ENCODE measurements at regions not wholly inside any gene's neighbourhood (a gene's known extent, or its start where the extent isn't known, plus 50 kb on each side); places are given as distances from the start of the nearest gene placed in this dataset.

DNA sequence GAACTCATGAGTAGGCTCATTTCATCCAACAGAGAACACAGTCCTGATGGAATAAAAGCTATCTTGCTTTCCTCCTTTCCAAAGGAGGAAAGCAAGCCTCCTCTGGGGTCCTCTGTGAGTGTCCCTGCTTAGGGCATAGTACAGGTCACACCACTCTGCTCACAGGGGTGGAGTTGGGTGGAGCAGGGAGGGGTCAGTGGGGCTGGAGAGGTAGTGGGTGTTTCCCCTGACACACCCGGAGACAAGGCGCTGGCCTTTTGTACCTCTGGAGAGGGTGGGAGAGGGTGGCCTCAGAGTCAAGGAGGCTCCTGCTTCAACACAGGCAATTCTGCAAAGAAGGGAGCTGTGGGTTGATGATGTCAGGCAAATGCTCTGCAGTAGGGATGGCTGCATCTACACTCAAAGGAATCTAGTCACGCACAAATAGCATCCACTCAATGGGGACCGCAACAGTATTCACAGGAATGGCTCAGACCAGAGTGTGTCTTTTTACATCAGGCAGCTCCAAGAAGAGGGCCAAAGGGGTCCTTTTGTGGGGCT is 58.6 kb upstream of the PLXNA2 start:
- H3K4me3 Mint-ChIP-seq = no peak overlapping the region
- no peaks in the 10 kb centered on the region for H3K27me3 Mint-ChIP-seq (ENCODE audit: insufficient read depth, low read depth, poor library complexity)
- no peak overlapping the region for H3K27ac Mint-ChIP-seq
- no peak overlapping the region for H3K4me3 ChIP-seq
- no peaks in the 10 kb centered on the region for H3K36me3 Mint-ChIP-seq (ENCODE audit: low read depth)
- H3K27ac ChIP-seq (ENCODE audit: low read depth) = no peak overlapping the region
- peaks cover 10% of the 10 kb centered on the region; the same call in 1 of the 2 replicates for H3K4me1 ChIP-seq (ENCODE audit: insufficient read depth)
- ATAC-seq (no peak), DNase-seq (ENCODE audit: low spot score) (no peak)
- H3K4me1 Mint-ChIP-seq = peaks cover 16% of the 10 kb centered on the region
- H3F3A ChIP-seq (replicated peaks; ENCODE audit: low read depth) = no peaks in the 10 kb centered on the region
- no peak overlapping the region for H2AFZ ChIP-seq
- H3K9me2 ChIP-seq (ENCODE audit: insufficient read depth) = no peaks in the 10 kb centered on the region
- H4K20me1 ChIP-seq (replicated peaks; ENCODE audit: insufficient read depth) = no peaks in the 10 kb centered on the region
- no peaks in the 10 kb centered on the region for H3K36me3 ChIP-seq (ENCODE audit: insufficient read depth)
- H3K9me3 Mint-ChIP-seq = no peaks in the 10 kb centered on the region
- H3K4me2 ChIP-seq = no peak overlapping the region
- TF ChIP-seq, protein P1, sequence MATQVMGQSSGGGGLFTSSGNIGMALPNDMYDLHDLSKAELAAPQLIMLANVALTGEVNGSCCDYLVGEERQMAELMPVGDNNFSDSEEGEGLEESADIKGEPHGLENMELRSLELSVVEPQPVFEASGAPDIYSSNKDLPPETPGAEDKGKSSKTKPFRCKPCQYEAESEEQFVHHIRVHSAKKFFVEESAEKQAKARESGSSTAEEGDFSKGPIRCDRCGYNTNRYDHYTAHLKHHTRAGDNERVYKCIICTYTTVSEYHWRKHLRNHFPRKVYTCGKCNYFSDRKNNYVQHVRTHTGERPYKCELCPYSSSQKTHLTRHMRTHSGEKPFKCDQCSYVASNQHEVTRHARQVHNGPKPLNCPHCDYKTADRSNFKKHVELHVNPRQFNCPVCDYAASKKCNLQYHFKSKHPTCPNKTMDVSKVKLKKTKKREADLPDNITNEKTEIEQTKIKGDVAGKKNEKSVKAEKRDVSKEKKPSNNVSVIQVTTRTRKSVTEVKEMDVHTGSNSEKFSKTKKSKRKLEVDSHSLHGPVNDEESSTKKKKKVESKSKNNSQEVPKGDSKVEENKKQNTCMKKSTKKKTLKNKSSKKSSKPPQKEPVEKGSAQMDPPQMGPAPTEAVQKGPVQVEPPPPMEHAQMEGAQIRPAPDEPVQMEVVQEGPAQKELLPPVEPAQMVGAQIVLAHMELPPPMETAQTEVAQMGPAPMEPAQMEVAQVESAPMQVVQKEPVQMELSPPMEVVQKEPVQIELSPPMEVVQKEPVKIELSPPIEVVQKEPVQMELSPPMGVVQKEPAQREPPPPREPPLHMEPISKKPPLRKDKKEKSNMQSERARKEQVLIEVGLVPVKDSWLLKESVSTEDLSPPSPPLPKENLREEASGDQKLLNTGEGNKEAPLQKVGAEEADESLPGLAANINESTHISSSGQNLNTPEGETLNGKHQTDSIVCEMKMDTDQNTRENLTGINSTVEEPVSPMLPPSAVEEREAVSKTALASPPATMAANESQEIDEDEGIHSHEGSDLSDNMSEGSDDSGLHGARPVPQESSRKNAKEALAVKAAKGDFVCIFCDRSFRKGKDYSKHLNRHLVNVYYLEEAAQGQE (IDR thresholded peaks at IDR 0.05; ENCODE audit: unreplicated experiment) = no peak
- no peak for TF ChIP-seq ZNF114 (CRISPR knock-in tag; IDR thresholded peaks at IDR 0.05)
- TF ChIP-seq STAT1 (IDR thresholded peaks at IDR 0.05; ENCODE audit: unreplicated experiment) = no peak
- TF ChIP-seq EZH2phosphoT487 (IDR thresholded peaks at IDR 0.05; ENCODE audit: unreplicated experiment) = no peak
- no peak for TF ChIP-seq JUNB (IDR thresholded peaks at IDR 0.05; ENCODE audit: unreplicated experiment)
- no peak for TF ChIP-seq NANOG (IDR thresholded peaks at IDR 0.05; ENCODE audit: borderline replicate concordance)
- TF ChIP-seq, protein P2, sequence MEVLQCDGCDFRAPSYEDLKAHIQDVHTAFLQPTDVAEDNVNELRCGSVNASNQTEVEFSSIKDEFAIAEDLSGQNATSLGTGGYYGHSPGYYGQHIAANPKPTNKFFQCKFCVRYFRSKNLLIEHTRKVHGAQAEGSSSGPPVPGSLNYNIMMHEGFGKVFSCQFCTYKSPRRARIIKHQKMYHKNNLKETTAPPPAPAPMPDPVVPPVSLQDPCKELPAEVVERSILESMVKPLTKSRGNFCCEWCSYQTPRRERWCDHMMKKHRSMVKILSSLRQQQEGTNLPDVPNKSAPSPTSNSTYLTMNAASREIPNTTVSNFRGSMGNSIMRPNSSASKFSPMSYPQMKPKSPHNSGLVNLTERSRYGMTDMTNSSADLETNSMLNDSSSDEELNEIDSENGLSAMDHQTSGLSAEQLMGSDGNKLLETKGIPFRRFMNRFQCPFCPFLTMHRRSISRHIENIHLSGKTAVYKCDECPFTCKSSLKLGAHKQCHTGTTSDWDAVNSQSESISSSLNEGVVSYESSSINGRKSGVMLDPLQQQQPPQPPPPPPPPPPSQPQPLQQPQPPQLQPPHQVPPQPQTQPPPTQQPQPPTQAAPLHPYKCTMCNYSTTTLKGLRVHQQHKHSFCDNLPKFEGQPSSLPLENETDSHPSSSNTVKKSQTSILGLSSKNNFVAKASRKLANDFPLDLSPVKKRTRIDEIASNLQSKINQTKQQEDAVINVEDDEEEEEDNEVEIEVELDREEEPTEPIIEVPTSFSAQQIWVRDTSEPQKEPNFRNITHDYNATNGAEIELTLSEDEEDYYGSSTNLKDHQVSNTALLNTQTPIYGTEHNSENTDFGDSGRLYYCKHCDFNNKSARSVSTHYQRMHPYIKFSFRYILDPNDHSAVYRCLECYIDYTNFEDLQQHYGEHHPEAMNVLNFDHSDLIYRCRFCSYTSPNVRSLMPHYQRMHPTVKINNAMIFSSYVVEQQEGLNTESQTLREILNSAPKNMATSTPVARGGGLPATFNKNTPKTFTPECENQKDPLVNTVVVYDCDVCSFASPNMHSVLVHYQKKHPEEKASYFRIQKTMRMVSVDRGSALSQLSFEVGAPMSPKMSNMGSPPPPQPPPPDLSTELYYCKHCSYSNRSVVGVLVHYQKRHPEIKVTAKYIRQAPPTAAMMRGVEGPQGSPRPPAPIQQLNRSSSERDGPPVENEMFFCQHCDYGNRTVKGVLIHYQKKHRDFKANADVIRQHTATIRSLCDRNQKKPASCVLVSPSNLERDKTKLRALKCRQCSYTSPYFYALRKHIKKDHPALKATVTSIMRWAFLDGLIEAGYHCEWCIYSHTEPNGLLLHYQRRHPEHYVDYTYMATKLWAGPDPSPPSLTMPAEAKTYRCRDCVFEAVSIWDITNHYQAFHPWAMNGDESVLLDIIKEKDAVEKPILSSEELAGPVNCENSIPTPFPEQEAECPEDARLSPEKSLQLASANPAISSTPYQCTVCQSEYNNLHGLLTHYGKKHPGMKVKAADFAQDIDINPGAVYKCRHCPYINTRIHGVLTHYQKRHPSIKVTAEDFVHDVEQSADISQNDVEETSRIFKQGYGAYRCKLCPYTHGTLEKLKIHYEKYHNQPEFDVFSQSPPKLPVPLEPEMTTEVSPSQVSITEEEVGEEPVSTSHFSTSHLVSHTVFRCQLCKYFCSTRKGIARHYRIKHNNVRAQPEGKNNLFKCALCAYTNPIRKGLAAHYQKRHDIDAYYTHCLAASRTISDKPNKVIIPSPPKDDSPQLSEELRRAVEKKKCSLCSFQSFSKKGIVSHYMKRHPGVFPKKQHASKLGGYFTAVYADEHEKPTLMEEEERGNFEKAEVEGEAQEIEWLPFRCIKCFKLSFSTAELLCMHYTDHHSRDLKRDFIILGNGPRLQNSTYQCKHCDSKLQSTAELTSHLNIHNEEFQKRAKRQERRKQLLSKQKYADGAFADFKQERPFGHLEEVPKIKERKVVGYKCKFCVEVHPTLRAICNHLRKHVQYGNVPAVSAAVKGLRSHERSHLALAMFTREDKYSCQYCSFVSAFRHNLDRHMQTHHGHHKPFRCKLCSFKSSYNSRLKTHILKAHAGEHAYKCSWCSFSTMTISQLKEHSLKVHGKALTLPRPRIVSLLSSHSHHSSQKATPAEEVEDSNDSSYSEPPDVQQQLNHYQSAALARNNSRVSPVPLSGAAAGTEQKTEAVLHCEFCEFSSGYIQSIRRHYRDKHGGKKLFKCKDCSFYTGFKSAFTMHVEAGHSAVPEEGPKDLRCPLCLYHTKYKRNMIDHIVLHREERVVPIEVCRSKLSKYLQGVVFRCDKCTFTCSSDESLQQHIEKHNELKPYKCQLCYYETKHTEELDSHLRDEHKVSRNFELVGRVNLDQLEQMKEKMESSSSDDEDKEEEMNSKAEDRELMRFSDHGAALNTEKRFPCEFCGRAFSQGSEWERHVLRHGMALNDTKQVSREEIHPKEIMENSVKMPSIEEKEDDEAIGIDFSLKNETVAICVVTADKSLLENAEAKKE (CRISPR knock-in tag; IDR thresholded peaks at IDR 0.05) = no peak
- TF ChIP-seq CREB1 (CRISPR knock-in tag; IDR thresholded peaks at IDR 0.05; ENCODE audit: low read depth) = no peak
- no peak for TF ChIP-seq POLR2AphosphoS5 (IDR thresholded peaks at IDR 0.05; ENCODE audit: low read depth)
- TF ChIP-seq, protein P3, sequence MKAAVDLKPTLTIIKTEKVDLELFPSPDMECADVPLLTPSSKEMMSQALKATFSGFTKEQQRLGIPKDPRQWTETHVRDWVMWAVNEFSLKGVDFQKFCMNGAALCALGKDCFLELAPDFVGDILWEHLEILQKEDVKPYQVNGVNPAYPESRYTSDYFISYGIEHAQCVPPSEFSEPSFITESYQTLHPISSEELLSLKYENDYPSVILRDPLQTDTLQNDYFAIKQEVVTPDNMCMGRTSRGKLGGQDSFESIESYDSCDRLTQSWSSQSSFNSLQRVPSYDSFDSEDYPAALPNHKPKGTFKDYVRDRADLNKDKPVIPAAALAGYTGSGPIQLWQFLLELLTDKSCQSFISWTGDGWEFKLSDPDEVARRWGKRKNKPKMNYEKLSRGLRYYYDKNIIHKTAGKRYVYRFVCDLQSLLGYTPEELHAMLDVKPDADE (IDR thresholded peaks at IDR 0.05) = no peak
- TF ChIP-seq, protein P4, sequence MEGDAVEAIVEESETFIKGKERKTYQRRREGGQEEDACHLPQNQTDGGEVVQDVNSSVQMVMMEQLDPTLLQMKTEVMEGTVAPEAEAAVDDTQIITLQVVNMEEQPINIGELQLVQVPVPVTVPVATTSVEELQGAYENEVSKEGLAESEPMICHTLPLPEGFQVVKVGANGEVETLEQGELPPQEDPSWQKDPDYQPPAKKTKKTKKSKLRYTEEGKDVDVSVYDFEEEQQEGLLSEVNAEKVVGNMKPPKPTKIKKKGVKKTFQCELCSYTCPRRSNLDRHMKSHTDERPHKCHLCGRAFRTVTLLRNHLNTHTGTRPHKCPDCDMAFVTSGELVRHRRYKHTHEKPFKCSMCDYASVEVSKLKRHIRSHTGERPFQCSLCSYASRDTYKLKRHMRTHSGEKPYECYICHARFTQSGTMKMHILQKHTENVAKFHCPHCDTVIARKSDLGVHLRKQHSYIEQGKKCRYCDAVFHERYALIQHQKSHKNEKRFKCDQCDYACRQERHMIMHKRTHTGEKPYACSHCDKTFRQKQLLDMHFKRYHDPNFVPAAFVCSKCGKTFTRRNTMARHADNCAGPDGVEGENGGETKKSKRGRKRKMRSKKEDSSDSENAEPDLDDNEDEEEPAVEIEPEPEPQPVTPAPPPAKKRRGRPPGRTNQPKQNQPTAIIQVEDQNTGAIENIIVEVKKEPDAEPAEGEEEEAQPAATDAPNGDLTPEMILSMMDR (conservative IDR thresholded peaks at IDR 0.05; ENCODE audit: low read depth in 2 of 2) = no peak
- TF ChIP-seq ZNF331 (CRISPR knock-in tag; IDR thresholded peaks at IDR 0.05; ENCODE audit: low read depth) = no peak
- TF ChIP-seq EZH2 (IDR thresholded peaks at IDR 0.05; ENCODE audit: low read depth, unreplicated experiment) = no peak
- no peaks in the 10 kb centered on the region for H3K79me2 ChIP-seq (replicated peaks; ENCODE audit: insufficient read depth)
- no peaks in the 10 kb centered on the region for H3K27me3 ChIP-seq (ENCODE audit: insufficient read depth)

All from GM23338 (cell line).